Endothelial cell of umbilical vein (primary cell): ENCODE measurements at regions not wholly inside any gene's neighbourhood (a gene's known extent, or its start where the extent isn't known, plus 50 kb on each side); places are given as distances from the start of the nearest gene placed in this dataset.

Experiments used
- CTCF ChIP-seq, 2 donors: IDR thresholded peaks; 1 replicate in 1 of 2; 2 replicates in 1 of 2; pipeline ENCODE4 v1.5.1; 2011; ENCODE audit warnings: low read length in 2 of 2, mild to moderate bottlenecking in 2 of 2, moderate library complexity in 2 of 2, control low read depth in 1 of 2, inconsistent platforms in 1 of 2, low read depth in 1 of 2; ENCODE audit not compliant: insufficient read depth in 1 of 2; ENCODE audit errors: extremely low read depth in 1 of 2
- EZH2 ChIP-seq: IDR thresholded peaks from 2 replicates; pipeline ENCODE4 v1.6.1; 2012; ENCODE audit warnings: borderline replicate concordance, low read depth, mild to moderate bottlenecking, moderate library complexity, low read length, inconsistent platforms; ENCODE audit not compliant: severe bottlenecking
- JUN ChIP-seq: IDR thresholded peaks from 2 replicates; pipeline ENCODE4 v1.6.1; 2011; ENCODE audit warnings: borderline replicate concordance, low read depth; ENCODE audit not compliant: insufficient read length, insufficient read depth
- MAX ChIP-seq: IDR thresholded peaks from 2 replicates; pipeline ENCODE4 v1.6.1; 2011; ENCODE audit not compliant: insufficient read depth, insufficient read length
- MYC ChIP-seq: IDR thresholded peaks from one replicate; pipeline ENCODE4 v1.6.1; 2011; ENCODE audit warnings: mild to moderate bottlenecking, low read depth, low read length
- POLR2A ChIP-seq: IDR thresholded peaks from 2 replicates; pipeline ENCODE4 v1.6.1; 2012; ENCODE audit warnings: low read depth, mild to moderate bottlenecking, control low read depth, low read length
- POLR2AphosphoS5 ChIP-seq: IDR thresholded peaks from 2 replicates; pipeline ENCODE4 v1.6.1; 2012; ENCODE audit warnings: low read depth, mild to moderate bottlenecking, control low read depth, low read length, moderate library complexity; ENCODE audit not compliant: insufficient read depth

- no peak for TF ChIP-seq POLR2A
- no peak for TF ChIP-seq CTCF (IDR thresholded peaks at IDR 0.05; ENCODE audit: extremely low read depth in 1 of 2, insufficient read depth in 1 of 2, low read depth in 1 of 2, low read length in 2 of 2)
- TF ChIP-seq EZH2: no peak
- TF ChIP-seq JUN: no peak
- no peak for TF ChIP-seq POLR2AphosphoS5
- no peak for TF ChIP-seq MAX
- TF ChIP-seq MYC: no peak
Observed at GRCh38 chr1:56426587-56427381, 152.6 kb downstream of the PLPP3 start.
